Activated B cell treated with CpG ODN at 0.5 μM for 24 hours (primary cell): ENCODE measurements at regions not wholly inside any gene's neighbourhood (a gene's known extent, or its start where the extent isn't known, plus 50 kb on each side); places are given as distances from the start of the nearest gene placed in this dataset.

Source experiments
- ATAC-seq: fragments of 200-7000 bp; cut with Tn5 transposase; one replicate; pipeline ENCODE4 v1.10.0; 2021; ENCODE audit warnings: low read depth, mild to moderate bottlenecking, moderate library complexity
- CTCF ChIA-PET: fragments of 350-600 bp; sonication (Branson Sonifier 250); formaldehyde crosslinking; loops from one replicate; lab custom pipeline; 2021; ENCODE audit warnings: antibody characterized with exemption; lab: Charles Lee
- POLR2A ChIA-PET: fragments of 350-600 bp; sonication (Branson Sonifier 250); formaldehyde crosslinking; loops from one replicate; lab custom pipeline; 2021; ENCODE audit warnings: antibody characterized with exemption; lab: Charles Lee
- DNase-seq: peaks from one replicate; pipeline ENCODE4 v3.0.0; 2022
- H3K27ac Mint-ChIP-seq: one replicate; pipeline ENCODE4 v1.8.0; 2020; ENCODE audit warnings: mixed read lengths
- H3K27me3 Mint-ChIP-seq: one replicate; pipeline ENCODE4 v1.8.0; 2021; ENCODE audit warnings: mixed read lengths
- H3K36me3 Mint-ChIP-seq: one replicate; pipeline ENCODE4 v1.8.0; 2021; ENCODE audit warnings: low read depth, mixed read lengths
- H3K4me1 Mint-ChIP-seq: one replicate; pipeline ENCODE4 v1.8.0; 2021; ENCODE audit warnings: mixed read lengths
- H3K4me3 Mint-ChIP-seq: one replicate; pipeline ENCODE4 v1.8.0; 2020; ENCODE audit warnings: mild to moderate bottlenecking, mixed read lengths
- H3K9me3 Mint-ChIP-seq: one replicate; pipeline ENCODE4 v1.8.0; 2020; ENCODE audit warnings: mixed read lengths
- CTCF ChIP-seq: fragments of 200-600 bp; IDR thresholded peaks from one replicate; pipeline ENCODE4 v1.8.0; 2022; ENCODE audit warnings: antibody characterized with exemption, mild to moderate bottlenecking
- intact Hi-C: fragments of 100-400 bp; cut with micrococcal nuclease; formaldehyde crosslinking; loops from one replicate; pipeline ENCODE4 v1.15.1; 2024

- peaks cover 2% of the 10 kb centered on the region for H3K9me3 Mint-ChIP-seq
- ChIA-PET CTCF (no interaction called here), POLR2A (no interaction called here)
- no peak overlapping the region for H3K4me3 Mint-ChIP-seq
- H3K27me3 Mint-ChIP-seq = no peaks in the 10 kb centered on the region
- DNase-seq (no peak), ATAC-seq (no peak)
- intact Hi-C loops = no loop called here
- no peak overlapping the region for H3K27ac Mint-ChIP-seq
- no peaks in the 10 kb centered on the region for H3K4me1 Mint-ChIP-seq
- no peak for TF ChIP-seq CTCF
- no peaks in the 10 kb centered on the region for H3K36me3 Mint-ChIP-seq
Observed at GRCh38 chr7:8939446-8939845, 506.0 kb downstream of the NXPH1 start.

- no peak for TF ChIP-seq CTCF
- intact Hi-C loops = no loop called here
- POLR2A ChIA-PET = no interaction called here
- H3K4me1 Mint-ChIP-seq = no peaks in the 10 kb centered on the region
- no peaks in the 10 kb centered on the region for H3K27me3 Mint-ChIP-seq
- no peaks in the 10 kb centered on the region for H3K9me3 Mint-ChIP-seq
- H3K27ac Mint-ChIP-seq = no peak overlapping the region
- ATAC-seq (no peak), DNase-seq (no peak)
- no peaks in the 10 kb centered on the region for H3K36me3 Mint-ChIP-seq
- CTCF ChIA-PET = no interaction called here
- no peak overlapping the region for H3K4me3 Mint-ChIP-seq
Observed at GRCh38 chr7:8963722-8964121, 530.3 kb downstream of the NXPH1 start.

- intact Hi-C loops = no loop called here
- ChIA-PET POLR2A (no interaction called here), CTCF (no interaction called here)
- Mint-ChIP-seq H3K36me3 (no peaks in the 10 kb centered on the region), H3K9me3 (no peaks in the 10 kb centered on the region), H3K4me1 (no peaks in the 10 kb centered on the region), H3K27me3 (no peaks in the 10 kb centered on the region), H3K4me3 (no peak overlapping the region), H3K27ac (no peak overlapping the region)
- no peak for TF ChIP-seq CTCF
- ATAC-seq (no peak), DNase-seq (no peak)
Observed at GRCh38 chr7:8965177-8965576, 531.8 kb downstream of the NXPH1 start.

- no peaks in the 10 kb centered on the region for H3K36me3 Mint-ChIP-seq
- DNase-seq = no peak
- intact Hi-C loops = no loop called here
- no peaks in the 10 kb centered on the region for H3K27me3 Mint-ChIP-seq
- ChIA-PET POLR2A (no interaction called here), CTCF (no interaction called here)
- no peak for TF ChIP-seq CTCF
- H3K4me1 Mint-ChIP-seq = no peaks in the 10 kb centered on the region
- no peak overlapping the region for H3K27ac Mint-ChIP-seq
- no peak for ATAC-seq
- H3K9me3 Mint-ChIP-seq = no peaks in the 10 kb centered on the region
- H3K4me3 Mint-ChIP-seq = no peak overlapping the region
Observed at GRCh38 chr7:8973601-8974000, 540.2 kb downstream of the NXPH1 start.

GRCh38 chr7:8975681-8976080 is 542.3 kb downstream of the NXPH1 start:
- Mint-ChIP-seq H3K9me3 (no peaks in the 10 kb centered on the region), H3K36me3 (no peaks in the 10 kb centered on the region), H3K4me3 (no peak overlapping the region), H3K27ac (no peak overlapping the region), H3K4me1 (no peaks in the 10 kb centered on the region), H3K27me3 (no peaks in the 10 kb centered on the region)
- CTCF ChIA-PET = no interaction called here
- DNase-seq (no peak), ATAC-seq (no peak)
- intact Hi-C loops = no loop called here
- TF ChIP-seq CTCF = no peak
- POLR2A ChIA-PET = no interaction called here
